ENCODE measurements at regions not wholly inside any gene's neighbourhood (a gene's known extent, or its start where the extent isn't known, plus 50 kb on each side); places are given as distances from the start of the nearest gene placed in this dataset.

GRCh38 chr3:159234306-159234705, 432.5 kb downstream of the MFSD1 start (continued):
- TF ChIP-seq PRDM2 (tag by site-specific recombination; IDR thresholded peaks at IDR 0.05; ENCODE audit: borderline replicate concordance) (no peak), REPIN1 (tag by site-specific recombination; IDR thresholded peaks at IDR 0.05; ENCODE audit: low read depth) (no peak), BCL11B (tag by site-specific recombination; IDR thresholded peaks at IDR 0.05; ENCODE audit: low read depth) (no peak), ZNF302 (tag by site-specific recombination; IDR thresholded peaks at IDR 0.05; ENCODE audit: low read depth) (no peak), ZBTB21 (tag by site-specific recombination; IDR thresholded peaks at IDR 0.05) (no peak), ZNF121 (tag by site-specific recombination; IDR thresholded peaks at IDR 0.05) (no peak), ZNF645 (tag by site-specific recombination; IDR thresholded peaks at IDR 0.05) (no peak), ZFP69B (tag by site-specific recombination; IDR thresholded peaks at IDR 0.05) (no peak), ZNF404 (tag by site-specific recombination; IDR thresholded peaks at IDR 0.05) (no peak), ZNF843 (tag by site-specific recombination; IDR thresholded peaks at IDR 0.05) (peak; percentile 56; the same call in 1 of the 2 replicates), ZNF433 (tag by site-specific recombination; IDR thresholded peaks at IDR 0.05; ENCODE audit: low read depth) (no peak), KLF7 (tag by site-specific recombination; IDR thresholded peaks at IDR 0.05; ENCODE audit: borderline replicate concordance) (no peak), ZNF768 (tag by site-specific recombination; IDR thresholded peaks at IDR 0.05) (no peak), YY1 (tag by site-specific recombination; IDR thresholded peaks at IDR 0.05) (no peak), ZBTB7A (tag by site-specific recombination; IDR thresholded peaks at IDR 0.05; ENCODE audit: low read depth) (no peak), ZNF239 (tag by site-specific recombination; IDR thresholded peaks at IDR 0.05) (no peak), ZBTB1 (tag by site-specific recombination; IDR thresholded peaks at IDR 0.05) (no peak), ZNF292 (tag by site-specific recombination; IDR thresholded peaks at IDR 0.05; ENCODE audit: borderline replicate concordance, low read depth) (no peak), TCF7L2 (IDR thresholded peaks at IDR 0.05; ENCODE audit: borderline replicate concordance, low read depth, low read length) (no peak), KLF8 (tag by site-specific recombination; IDR thresholded peaks at IDR 0.05) (0 out of 2 replicates have a peak, but pooled peaks have one; percentile 31), ZEB2 (tag by site-specific recombination; IDR thresholded peaks at IDR 0.05) (0 out of 2 replicates have a peak, but pooled peaks have one; percentile 33), ZBTB8A (tag by site-specific recombination; IDR thresholded peaks at IDR 0.05) (no peak), GLIS1 (tag by site-specific recombination; IDR thresholded peaks at IDR 0.05) (peak; percentile 83)
- TF ChIP-seq, protein P1, sequence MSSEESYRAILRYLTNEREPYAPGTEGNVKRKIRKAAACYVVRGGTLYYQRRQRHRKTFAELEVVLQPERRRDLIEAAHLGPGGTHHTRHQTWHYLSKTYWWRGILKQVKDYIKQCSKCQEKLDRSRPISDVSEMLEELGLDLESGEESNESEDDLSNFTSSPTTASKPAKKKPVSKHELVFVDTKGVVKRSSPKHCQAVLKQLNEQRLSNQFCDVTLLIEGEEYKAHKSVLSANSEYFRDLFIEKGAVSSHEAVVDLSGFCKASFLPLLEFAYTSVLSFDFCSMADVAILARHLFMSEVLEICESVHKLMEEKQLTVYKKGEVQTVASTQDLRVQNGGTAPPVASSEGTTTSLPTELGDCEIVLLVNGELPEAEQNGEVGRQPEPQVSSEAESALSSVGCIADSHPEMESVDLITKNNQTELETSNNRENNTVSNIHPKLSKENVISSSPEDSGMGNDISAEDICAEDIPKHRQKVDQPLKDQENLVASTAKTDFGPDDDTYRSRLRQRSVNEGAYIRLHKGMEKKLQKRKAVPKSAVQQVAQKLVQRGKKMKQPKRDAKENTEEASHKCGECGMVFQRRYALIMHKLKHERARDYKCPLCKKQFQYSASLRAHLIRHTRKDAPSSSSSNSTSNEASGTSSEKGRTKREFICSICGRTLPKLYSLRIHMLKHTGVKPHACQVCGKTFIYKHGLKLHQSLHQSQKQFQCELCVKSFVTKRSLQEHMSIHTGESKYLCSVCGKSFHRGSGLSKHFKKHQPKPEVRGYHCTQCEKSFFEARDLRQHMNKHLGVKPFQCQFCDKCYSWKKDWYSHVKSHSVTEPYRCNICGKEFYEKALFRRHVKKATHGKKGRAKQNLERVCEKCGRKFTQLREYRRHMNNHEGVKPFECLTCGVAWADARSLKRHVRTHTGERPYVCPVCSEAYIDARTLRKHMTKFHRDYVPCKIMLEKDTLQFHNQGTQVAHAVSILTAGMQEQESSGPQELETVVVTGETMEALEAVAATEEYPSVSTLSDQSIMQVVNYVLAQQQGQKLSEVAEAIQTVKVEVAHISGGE (tag by site-specific recombination; conservative IDR thresholded peaks at IDR 0.05; ENCODE audit: low read depth): no peak
- TF ChIP-seq, protein P2, sequence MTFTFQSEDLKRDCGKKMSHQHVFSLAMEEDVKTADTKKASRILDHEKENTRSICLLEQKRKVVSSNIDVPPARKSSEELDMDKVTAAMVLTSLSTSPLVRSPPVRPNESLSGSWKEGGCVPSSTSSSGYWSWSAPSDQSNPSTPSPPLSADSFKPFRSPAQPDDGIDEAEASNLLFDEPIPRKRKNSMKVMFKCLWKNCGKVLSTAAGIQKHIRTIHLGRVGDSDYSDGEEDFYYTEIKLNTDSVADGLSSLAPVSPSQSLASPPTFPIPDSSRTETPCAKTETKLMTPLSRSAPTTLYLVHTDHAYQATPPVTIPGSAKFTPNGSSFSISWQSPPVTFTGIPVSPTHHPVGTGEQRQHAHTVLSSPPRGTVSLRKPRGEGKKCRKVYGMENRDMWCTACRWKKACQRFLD (tag by site-specific recombination; IDR thresholded peaks at IDR 0.05): no peak
- TF ChIP-seq, protein P3, sequence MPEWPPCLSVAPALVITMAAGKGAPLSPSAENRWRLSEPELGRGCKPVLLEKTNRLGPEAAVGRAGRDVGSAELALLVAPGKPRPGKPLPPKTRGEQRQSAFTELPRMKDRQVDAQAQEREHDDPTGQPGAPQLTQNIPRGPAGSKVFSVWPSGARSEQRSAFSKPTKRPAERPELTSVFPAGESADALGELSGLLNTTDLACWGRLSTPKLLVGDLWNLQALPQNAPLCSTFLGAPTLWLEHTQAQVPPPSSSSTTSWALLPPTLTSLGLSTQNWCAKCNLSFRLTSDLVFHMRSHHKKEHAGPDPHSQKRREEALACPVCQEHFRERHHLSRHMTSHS (tag by site-specific recombination; IDR thresholded peaks at IDR 0.05): no peak
- TF ChIP-seq, protein P4, sequence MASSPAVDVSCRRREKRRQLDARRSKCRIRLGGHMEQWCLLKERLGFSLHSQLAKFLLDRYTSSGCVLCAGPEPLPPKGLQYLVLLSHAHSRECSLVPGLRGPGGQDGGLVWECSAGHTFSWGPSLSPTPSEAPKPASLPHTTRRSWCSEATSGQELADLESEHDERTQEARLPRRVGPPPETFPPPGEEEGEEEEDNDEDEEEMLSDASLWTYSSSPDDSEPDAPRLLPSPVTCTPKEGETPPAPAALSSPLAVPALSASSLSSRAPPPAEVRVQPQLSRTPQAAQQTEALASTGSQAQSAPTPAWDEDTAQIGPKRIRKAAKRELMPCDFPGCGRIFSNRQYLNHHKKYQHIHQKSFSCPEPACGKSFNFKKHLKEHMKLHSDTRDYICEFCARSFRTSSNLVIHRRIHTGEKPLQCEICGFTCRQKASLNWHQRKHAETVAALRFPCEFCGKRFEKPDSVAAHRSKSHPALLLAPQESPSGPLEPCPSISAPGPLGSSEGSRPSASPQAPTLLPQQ (tag by site-specific recombination; IDR thresholded peaks at IDR 0.05): peak; percentile 68

Data from HEK293 (cell line).